ENCODE measurements at regions not wholly inside any gene's neighbourhood (a gene's known extent, or its start where the extent isn't known, plus 50 kb on each side); places are given as distances from the start of the nearest gene placed in this dataset.

- no peak for DNase-seq
Observed at GRCh38 chr14:94682061-94682516, 69.9 kb downstream of the SERPINA3 start.

- DNase-seq: peak; percentile 64
Observed at GRCh38 chr14:94681300-94682060, 69.3 kb downstream of the SERPINA3 start.

- no peak for DNase-seq
Observed at GRCh38 chr14:94680862-94681288, 68.7 kb downstream of the SERPINA3 start.

GRCh38 chr14:94679937-94680861 lies 68.0 kb downstream of the SERPINA3 start:
- no peak for DNase-seq

GRCh38 chr14:94679106-94679810 lies 67.1 kb downstream of the SERPINA3 start:
- no peak for DNase-seq

GRCh38 chr14:94677747-94678146 lies 65.6 kb downstream of the SERPINA3 start:
- DNase-seq: no peak

GRCh38 chr14:94677213-94677612 lies 65.0 kb downstream of the SERPINA3 start:
- no peak for DNase-seq

- DNase-seq: no peak
Observed at GRCh38 chr14:94676495-94677185, 64.4 kb downstream of the SERPINA3 start.

- no peak for DNase-seq
Observed at GRCh38 chr14:94675036-94675435, 62.8 kb downstream of the SERPINA3 start.

- DNase-seq: no peak
Observed at GRCh38 chr14:94673781-94674231, 61.6 kb downstream of the SERPINA3 start.

Measured in hematopoietic multipotent progenitor cell treated with erythropoietin and hydrocortisone succinate and interleukin-3 and kit ligand, for 4 days (in vitro differentiated cells).